Kasumi-1 (cell line): ENCODE measurements at regions not wholly inside any gene's neighbourhood (a gene's known extent, or its start where the extent isn't known, plus 50 kb on each side); places are given as distances from the start of the nearest gene placed in this dataset.

ENCODE experiments used
- DNase-seq, 2 experiments: peaks; one replicate each; lab custom pipeline; 2025; lab: John Stamatoyannopoulos, UW

GRCh38 chr9:79334711-79335110 lies 237.1 kb upstream of the TLE4 start:
- no peak for DNase-seq

GRCh38 chr9:79335987-79336386 lies 235.8 kb upstream of the TLE4 start:
- no peak for DNase-seq

DNA sequence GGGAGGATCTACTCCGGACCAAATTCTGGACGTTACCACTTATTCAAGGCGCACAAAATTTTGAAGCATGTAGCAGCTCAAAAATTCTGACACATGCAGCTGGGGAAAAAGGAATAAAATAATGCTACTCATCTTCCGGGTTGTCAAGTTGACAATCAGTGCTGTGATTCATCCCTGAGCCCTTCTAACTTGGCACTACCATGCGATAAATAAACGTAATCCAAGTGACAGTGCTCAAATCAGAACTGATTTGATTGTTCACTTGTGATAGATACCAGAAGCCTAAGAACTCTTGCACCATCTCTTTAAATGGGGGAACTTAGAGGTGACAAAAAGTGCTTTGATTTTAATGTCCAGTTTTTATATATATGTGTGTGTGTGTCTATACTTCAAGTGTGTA lies 230.2 kb upstream of the TLE4 start:
- DNase-seq: no peak

GRCh38 chr9:79346350-79347020 lies 225.3 kb upstream of the TLE4 start:
- DNase-seq: no peak

- DNase-seq: no peak
Observed at GRCh38 chr9:79352322-79352721, 219.4 kb upstream of the TLE4 start.

- DNase-seq: no peak
Observed at GRCh38 chr9:79353856-79354520, 217.8 kb upstream of the TLE4 start.

DNA sequence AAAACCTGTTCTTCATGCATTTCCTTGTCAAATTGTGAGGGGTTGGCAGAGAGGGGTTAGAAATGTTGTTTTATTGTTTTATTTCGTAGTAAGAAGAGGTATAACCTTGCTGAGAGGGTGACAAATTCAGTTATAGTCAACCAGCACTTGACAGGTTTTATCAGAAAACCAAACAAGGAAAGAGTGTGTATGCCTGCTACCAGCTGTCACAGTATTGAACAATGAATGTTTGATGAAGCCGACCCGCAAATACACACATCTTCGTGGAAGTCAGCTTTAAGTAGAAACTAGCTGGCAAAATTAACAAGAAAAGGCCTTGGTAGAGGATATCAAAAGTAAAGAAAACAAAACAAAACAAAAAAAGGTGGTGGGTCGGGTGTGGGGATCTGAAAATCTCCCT lies 214.6 kb upstream of the TLE4 start:
- DNase-seq: no peak

- DNase-seq: peak; percentile 77 to 83
Observed at GRCh38 chr9:79357616-79358015, 214.1 kb upstream of the TLE4 start.

DNA sequence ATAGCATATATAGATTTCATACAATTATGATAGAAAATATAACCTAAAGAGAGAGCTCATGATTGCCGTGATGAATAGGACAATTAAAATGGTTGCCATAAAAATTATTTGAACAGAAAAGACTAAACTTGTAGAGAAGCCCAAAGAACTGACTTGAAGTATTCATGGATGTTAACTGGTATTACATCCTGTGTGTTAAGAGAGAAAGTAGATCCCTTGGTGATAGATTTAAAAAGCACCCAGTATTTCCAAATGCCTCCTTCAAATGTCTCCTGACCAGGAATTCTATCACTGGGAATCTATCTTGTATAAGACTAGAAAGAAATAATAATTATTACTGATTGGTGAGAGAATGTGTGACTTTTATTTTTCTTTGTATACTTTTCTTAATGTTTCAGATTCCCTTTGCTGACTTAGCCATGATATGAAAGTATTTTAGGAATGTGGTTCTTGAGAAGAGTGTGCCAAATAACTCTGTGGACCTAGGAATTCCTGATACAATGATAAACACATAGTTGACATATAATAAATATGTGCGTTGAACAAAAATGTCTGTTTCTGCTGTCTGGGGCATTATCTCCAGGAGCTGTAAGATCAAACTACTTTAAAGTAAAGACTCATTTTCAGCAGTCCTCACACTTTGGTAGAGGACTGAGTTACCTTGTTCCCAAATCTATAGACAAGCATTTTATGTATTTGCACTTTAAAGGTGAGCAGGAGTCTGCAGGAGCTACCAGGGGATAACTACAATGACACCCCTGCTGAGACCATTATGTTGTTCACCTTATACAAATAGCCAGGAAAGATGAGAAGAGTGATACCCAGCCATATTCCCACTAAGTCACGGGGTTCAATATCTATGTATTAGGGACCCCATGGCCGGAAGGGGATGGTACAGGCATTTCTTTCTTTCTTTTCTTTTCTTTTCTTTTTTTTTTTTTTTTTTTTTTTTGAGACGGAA lies 211.1 kb upstream of the TLE4 start:
- no peak for DNase-seq

DNA sequence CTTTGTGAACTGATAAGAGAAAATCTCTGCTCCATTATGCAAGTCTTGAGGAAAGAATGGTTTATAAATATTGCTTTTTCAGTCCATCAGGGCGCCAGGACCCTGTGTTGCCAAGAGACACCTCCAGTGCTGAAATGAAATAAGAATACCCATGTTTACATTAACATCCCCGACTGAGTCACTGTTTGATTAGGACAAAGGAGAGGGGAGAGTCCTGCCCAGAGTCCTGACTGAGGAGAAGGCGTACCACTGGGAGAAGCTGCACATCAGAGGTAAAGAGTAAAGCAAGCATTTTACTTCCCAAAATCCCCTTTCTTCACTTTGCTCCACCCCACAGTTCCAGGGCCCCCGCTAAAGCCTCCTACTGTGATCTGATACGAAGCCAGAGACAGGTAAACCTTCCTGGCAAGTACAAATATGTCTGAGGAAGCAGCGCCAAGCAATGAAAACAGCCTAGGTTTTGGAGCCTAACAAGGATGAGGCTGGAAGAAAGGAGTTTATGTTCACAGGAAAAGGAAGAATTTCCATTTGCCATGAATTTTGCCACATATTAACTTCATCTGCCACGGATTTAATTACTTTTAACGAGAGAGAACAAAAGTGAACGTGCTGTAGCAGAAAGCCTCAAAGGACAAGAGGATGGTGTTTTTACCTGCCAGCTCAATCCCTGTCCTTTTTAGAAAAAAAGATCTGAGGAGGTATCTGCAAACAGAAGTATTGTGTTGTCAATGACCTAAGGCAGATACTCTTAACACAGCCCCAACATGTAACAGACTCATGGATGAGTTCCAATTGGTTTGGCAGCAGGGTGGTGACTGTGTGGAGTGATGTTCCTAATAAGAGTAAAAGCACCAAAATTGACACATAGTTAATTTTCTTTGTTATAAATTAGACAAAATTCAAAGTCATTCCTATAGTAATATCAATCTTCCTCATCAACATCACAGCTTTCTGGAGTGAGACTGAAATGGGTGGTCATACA lies 209.4 kb upstream of the TLE4 start:
- no peak for DNase-seq

- no peak for DNase-seq
Observed at GRCh38 chr9:79369676-79370075, 202.1 kb upstream of the TLE4 start.

- no peak for DNase-seq
Observed at GRCh38 chr9:79371301-79371700, 200.5 kb upstream of the TLE4 start.

DNA sequence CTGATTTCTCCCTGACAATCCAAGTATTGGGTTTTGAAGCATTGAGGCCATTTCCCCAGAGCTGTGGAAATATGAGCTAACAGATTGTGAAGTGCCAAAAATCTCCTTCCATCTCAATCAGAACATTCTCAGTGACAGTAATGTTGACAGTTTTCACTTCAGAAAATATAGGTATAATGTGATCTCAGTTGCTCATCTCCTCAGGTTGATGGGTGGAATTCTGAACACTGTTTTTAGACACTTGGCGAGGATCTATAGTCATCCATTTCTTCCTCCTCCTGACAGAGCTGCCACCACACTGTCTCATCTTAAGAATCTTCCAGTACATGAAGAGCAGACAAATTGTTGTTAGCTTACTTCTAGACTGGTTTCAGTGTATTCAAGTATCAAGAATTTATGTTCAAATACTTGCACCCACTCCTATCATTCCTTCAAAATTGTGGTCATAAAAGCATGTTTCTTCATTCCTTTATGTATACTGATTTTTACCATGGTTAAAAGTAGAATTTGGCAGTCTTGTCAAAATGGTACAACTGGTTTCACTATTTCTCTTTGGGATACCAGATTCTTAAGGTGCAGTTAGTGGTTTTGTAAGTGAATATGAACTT lies 199.7 kb upstream of the TLE4 start:
- DNase-seq: no peak

DNA sequence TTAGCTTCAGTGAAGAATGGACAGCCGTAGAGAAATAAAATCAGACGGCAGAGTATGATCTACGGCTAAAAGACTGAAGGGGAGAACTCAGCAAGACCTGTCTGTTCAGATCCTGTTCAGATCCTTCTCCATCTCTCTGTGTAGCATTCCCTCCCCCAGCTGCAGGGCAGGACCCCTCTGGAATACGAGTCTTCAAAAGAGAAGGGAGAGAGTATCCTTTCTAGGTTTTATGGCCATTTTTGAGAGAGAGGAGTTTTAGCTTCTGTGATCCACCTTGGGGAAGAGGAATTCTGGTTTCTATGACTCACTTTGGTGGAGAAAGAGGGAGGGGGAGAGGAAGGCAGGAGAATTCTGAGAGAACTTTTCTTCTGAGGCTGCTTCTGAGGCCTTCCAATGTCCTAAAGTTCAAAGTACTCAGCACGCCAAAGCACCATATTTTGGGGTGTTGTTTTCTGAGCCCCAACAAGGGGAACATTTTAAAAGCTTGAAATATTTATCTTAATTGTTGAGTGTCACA lies 194.4 kb upstream of the TLE4 start:
- DNase-seq: no peak

- no peak for DNase-seq
Observed at GRCh38 chr9:79378107-79378506, 193.7 kb upstream of the TLE4 start.

DNA sequence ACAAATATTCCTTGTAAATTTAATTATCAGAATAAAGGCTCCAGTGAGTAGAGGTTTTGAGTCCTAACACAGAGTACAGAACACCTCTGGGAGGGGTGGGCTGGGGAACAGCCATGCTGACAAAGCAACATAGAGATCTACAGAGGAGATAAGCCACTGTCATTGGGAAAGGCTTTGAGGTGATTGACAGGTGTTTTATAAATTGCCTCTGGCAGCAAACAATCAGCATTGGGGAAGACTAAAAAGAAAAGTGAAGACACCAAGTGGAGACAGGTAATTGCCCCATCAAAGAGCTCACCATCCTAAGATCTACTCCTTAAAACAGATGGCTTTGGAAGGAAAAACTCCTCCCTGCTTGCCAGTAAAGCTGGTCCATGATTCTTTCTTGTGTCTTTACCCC lies 189.7 kb upstream of the TLE4 start:
- no peak for DNase-seq

DNA sequence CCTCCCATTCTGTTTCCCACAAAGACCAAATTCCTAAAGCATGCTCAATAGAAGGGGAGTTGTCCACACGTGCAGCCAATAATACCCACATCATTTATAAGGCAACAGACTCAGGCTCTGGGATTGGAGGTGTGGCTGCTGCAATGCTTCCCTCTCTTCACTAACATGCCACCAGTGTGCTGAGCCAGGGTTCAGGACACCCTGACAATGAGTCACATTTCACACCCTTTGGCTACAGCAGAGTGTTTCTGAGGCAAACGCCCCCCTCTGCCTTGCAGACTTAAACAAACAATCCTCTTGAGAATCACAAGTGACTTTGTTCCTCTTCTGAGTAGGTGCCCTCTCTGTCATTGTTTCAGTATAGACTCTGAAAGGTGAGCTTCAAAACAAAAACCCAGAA lies 189.3 kb upstream of the TLE4 start:
- no peak for DNase-seq

GRCh38 chr9:79383096-79383495 lies 188.7 kb upstream of the TLE4 start:
- DNase-seq: no peak

- DNase-seq: no peak
Observed at GRCh38 chr9:79384091-79384490, 187.7 kb upstream of the TLE4 start.

- DNase-seq: no peak
Observed at GRCh38 chr9:79384501-79384900, 187.3 kb upstream of the TLE4 start.
